B cell (primary cell): ENCODE measurements at regions not wholly inside any gene's neighbourhood (a gene's known extent, or its start where the extent isn't known, plus 50 kb on each side); places are given as distances from the start of the nearest gene placed in this dataset.

Experiments
- ATAC-seq: fragments of 200-7000 bp; cut with Tn5 transposase; one replicate; pipeline ENCODE4 v1.10.0; 2021; ENCODE audit warnings: low read depth, mild to moderate bottlenecking, moderate number of reproducible peaks, moderate library complexity
- CTCF ChIA-PET: fragments of 350-600 bp; sonication (Branson Sonifier 250); formaldehyde crosslinking; loops from one replicate; lab custom pipeline; 2021; ENCODE audit warnings: antibody characterized with exemption, inconsistent platforms; lab: Charles Lee
- POLR2A ChIA-PET: fragments of 350-600 bp; sonication (Branson Sonifier 250); formaldehyde crosslinking; loops from one replicate; lab custom pipeline; 2021; ENCODE audit warnings: antibody characterized with exemption; lab: Charles Lee
- DNase-seq: peaks from one replicate; pipeline ENCODE4 v3.0.0; 2013
- H2AFZ ChIP-seq: 2 replicates; pipeline ENCODE4 v1.6.1; 2012; ENCODE audit warnings: mild to moderate bottlenecking, low read depth, low read length; ENCODE audit not compliant: insufficient read depth, poor library complexity, severe bottlenecking
- H3K27ac ChIP-seq, 2 donors: 1 replicate in 1 of 2; 2 replicates in 1 of 2; pipeline ENCODE4 v1.5.1; 2012 to 2013; ENCODE audit warnings: low read length in 2 of 2, mild to moderate bottlenecking in 2 of 2, moderate library complexity in 1 of 2
- H3K27me3 ChIP-seq, 4 experiments: fragments of 200-600 bp in 1 of 4; sonication (generic) in 1 of 4; replicated peaks in 1 of 4; 1 replicate in 2 of 4; 2 replicates in 2 of 4; pipeline versions ENCODE4 v1.6.1 to v1.7.0; 2013 to 2016; ENCODE audit warnings: low read length in 3 of 4, mild to moderate bottlenecking in 2 of 4, mixed read lengths in 1 of 4, moderate library complexity in 1 of 4; ENCODE audit not compliant: insufficient read depth in 4 of 4, control insufficient read depth in 3 of 4; ENCODE audit errors: control extremely low read depth in 1 of 4
- H3K36me3 ChIP-seq, 2 experiments: replicated peaks in 1 of 2; 1 replicate in 1 of 2; 2 replicates in 1 of 2; pipeline versions ENCODE4 v1.6.1 to v1.7.1; 2013; ENCODE audit warnings: low read length in 1 of 2; ENCODE audit not compliant: insufficient read depth in 2 of 2, control insufficient read depth in 1 of 2; ENCODE audit errors: control extremely low read depth in 1 of 2, extremely low read depth in 1 of 2
- H3K4me1 ChIP-seq, 2 donors: fragments of 200-600 bp in 1 of 2; sonication (generic) in 1 of 2; 1 replicate in 1 of 2; 2 replicates in 1 of 2; pipeline versions ENCODE4 v1.5.1 to v1.6.1; 2013 to 2017; ENCODE audit warnings: low read length in 2 of 2; ENCODE audit not compliant: control insufficient read depth in 2 of 2, insufficient read depth in 2 of 2
- H3K4me2 ChIP-seq: replicated peaks from 2 replicates; pipeline ENCODE3; 2012; ENCODE audit warnings: mild to moderate bottlenecking, low read depth, low read length; ENCODE audit not compliant: poor library complexity, severe bottlenecking
- H3K4me3 ChIP-seq, 5 experiments: fragments of 200-600 bp in 1 of 5; sonication (generic) in 1 of 5; 1 replicate in 3 of 5; 2 replicates in 2 of 5; pipeline versions ENCODE4 v1.5.1 to v1.7.0; 2011 to 2016; ENCODE audit warnings: low read length in 4 of 5, mild to moderate bottlenecking in 4 of 5, low read depth in 2 of 5, control low read depth in 1 of 5, moderate library complexity in 1 of 5; ENCODE audit not compliant: insufficient read depth in 1 of 5; ENCODE audit errors: control extremely low read depth in 1 of 5, extremely low read depth in 1 of 5
- H3K79me2 ChIP-seq: fragments of 200-600 bp; sonication (generic); one replicate; pipeline ENCODE4 v1.6.0; 2016; ENCODE audit warnings: low read length; ENCODE audit not compliant: control insufficient read depth, insufficient read depth
- H3K9ac ChIP-seq: fragments of 200-600 bp; sonication (generic); 2 replicates; pipeline ENCODE4 v1.6.1; 2017; ENCODE audit warnings: mild to moderate bottlenecking, low read length, moderate library complexity
- H3K9me3 ChIP-seq, 3 donors: one replicate each; pipeline versions ENCODE4 v1.6.1 to v1.7.1; 2013; ENCODE audit warnings: low read length in 2 of 3; ENCODE audit not compliant: control insufficient read depth in 2 of 3, insufficient read depth in 1 of 3; ENCODE audit errors: control extremely low read depth in 1 of 3
- H4K20me1 ChIP-seq: 2 replicates; pipeline ENCODE4 v1.6.0; 2012; ENCODE audit warnings: mild to moderate bottlenecking, low read length; ENCODE audit not compliant: insufficient read depth, control insufficient read depth, poor library complexity, severe bottlenecking
- H3K27ac Mint-ChIP-seq: one replicate; pipeline ENCODE4 v1.8.0; 2021; ENCODE audit warnings: mixed read lengths
- H3K27me3 Mint-ChIP-seq: one replicate; pipeline ENCODE4 v1.8.0; 2021; ENCODE audit warnings: mixed read lengths
- H3K4me1 Mint-ChIP-seq: one replicate; pipeline ENCODE4 v1.8.0; 2021; ENCODE audit warnings: mixed read lengths
- H3K4me3 Mint-ChIP-seq: one replicate; pipeline ENCODE4 v1.8.0; 2021; ENCODE audit warnings: mixed read lengths
- H3K9me3 Mint-ChIP-seq: one replicate; pipeline ENCODE4 v1.8.0; 2022; ENCODE audit warnings: mixed read lengths; ENCODE audit not compliant: insufficient read depth
- CTCF ChIP-seq: fragments of 200-600 bp; IDR thresholded peaks from one replicate; pipeline ENCODE4 v1.8.0; 2022; ENCODE audit warnings: antibody characterized with exemption, mild to moderate bottlenecking
- EZH2 ChIP-seq: IDR thresholded peaks from 2 replicates; pipeline ENCODE4 v1.6.1; 2012; ENCODE audit warnings: borderline replicate concordance, low read depth, mild to moderate bottlenecking, moderate library complexity, low read length; ENCODE audit not compliant: insufficient read depth, poor library complexity, severe bottlenecking
- WGBS: methylation state at CpG from one replicate; pipeline ENCODE4 v1.1.5; 2013; ENCODE audit warnings: missing lambda C conversion rate; ENCODE audit not compliant: insufficient coverage; 5-methylcytosine and 5-hydroxymethylcytosine counted together
- intact Hi-C: fragments of 100-400 bp; cut with micrococcal nuclease; formaldehyde crosslinking; loops from one replicate; pipeline ENCODE4 v1.10.0; 2022

- H3K4me1 ChIP-seq, result no peaks in the 10 kb centered on the region
- no peaks in the 10 kb centered on the region for H3K27me3 ChIP-seq
- intact Hi-C loops, result no loop called here
- no peak overlapping the region for H3K4me2 ChIP-seq
- ChIA-PET CTCF (interaction anchor here (1.0 to 1.2 kb wide), 2 partner anchors 12 to 14 kb away, joined by 3 read pairs; no protein-coding TSS in a partner anchor), POLR2A (no interaction called here)
- DNase-seq, result no peak
- WGBS, result 89% methylated on average over 3 of the region's 5 CpGs
- no peak for TF ChIP-seq CTCF
- TF ChIP-seq EZH2, result no peak
- H3K9me3 ChIP-seq, result no peaks in the 10 kb centered on the region
- no peak overlapping the region for H3K9ac ChIP-seq
- no peaks in the 10 kb centered on the region for H3K79me2 ChIP-seq
- no peak overlapping the region for H3K27ac Mint-ChIP-seq
- no peak overlapping the region for H2AFZ ChIP-seq
- ATAC-seq, result no peak
- H3K4me3 Mint-ChIP-seq, result no peak overlapping the region
- no peaks in the 10 kb centered on the region for H4K20me1 ChIP-seq
- H3K9me3 Mint-ChIP-seq, result no peaks in the 10 kb centered on the region
- no peak overlapping the region for H3K4me3 ChIP-seq
- no peaks in the 10 kb centered on the region for H3K27me3 Mint-ChIP-seq
- H3K36me3 ChIP-seq, result no peaks in the 10 kb centered on the region
- H3K4me1 Mint-ChIP-seq, result no peaks in the 10 kb centered on the region
- H3K27ac ChIP-seq, result no peak overlapping the region
Measured at GRCh38 chr1:59107516-59107915, 189.4 kb upstream of the FGGY start.

GRCh38 chr1:59107916-59108315, 189.0 kb upstream of the FGGY start:
- Histone ChIP-seq H3K9me3 (no peaks in the 10 kb centered on the region), H3K4me2 (no peak overlapping the region), H3K27me3 (no peaks in the 10 kb centered on the region), H3K4me3 (no peak overlapping the region), H3K27ac (no peak overlapping the region), H3K4me1 (no peaks in the 10 kb centered on the region), H3K79me2 (no peaks in the 10 kb centered on the region), H4K20me1 (no peaks in the 10 kb centered on the region), H3K9ac (no peak overlapping the region), H3K36me3 (no peaks in the 10 kb centered on the region), H2AFZ (no peak overlapping the region)
- no peak for TF ChIP-seq EZH2
- TF ChIP-seq CTCF, result no peak
- WGBS, result no CpG with 5 or more reads among the region's 5 CpGs
- no peaks in the 10 kb centered on the region for H3K27me3 Mint-ChIP-seq
- no peaks in the 10 kb centered on the region for H3K9me3 Mint-ChIP-seq
- H3K27ac Mint-ChIP-seq, result no peak overlapping the region
- H3K4me1 Mint-ChIP-seq, result no peaks in the 10 kb centered on the region
- POLR2A ChIA-PET, result no interaction called here
- H3K4me3 Mint-ChIP-seq, result no peak overlapping the region
- no peak for DNase-seq
- CTCF ChIA-PET, result interaction anchor here (1.0 kb wide), 1 partner anchor 13 kb away, joined by 3 read pairs; no protein-coding TSS in a partner anchor
- no peak for ATAC-seq
- intact Hi-C loops, result no loop called here
